HL-60 (cell line): ENCODE measurements at regions not wholly inside any gene's neighbourhood (a gene's known extent, or its start where the extent isn't known, plus 50 kb on each side); places are given as distances from the start of the nearest gene placed in this dataset.
A peak's percentile ranks its signal among the peaks of the same experiment; 100 is the strongest.

Experiments used
- DNase-seq, 2 experiments: peaks; one replicate each; pipeline ENCODE4 v3.0.0-alpha.2; 2010 to 2020; ENCODE audit warnings: low read depth in 1 of 2, low spot score in 1 of 2
- H3K27ac ChIP-seq: fragments of 250-450 bp; sonication (Bioruptor Pico); replicated peaks from 2 replicates; pipeline ENCODE4 v1.5.1; 2020; ENCODE audit warnings: mild to moderate bottlenecking, moderate library complexity
- H3K27me3 ChIP-seq: fragments of 250-450 bp; sonication (Bioruptor Pico); 2 replicates; pipeline ENCODE4 v1.5.1; 2021; ENCODE audit warnings: mild to moderate bottlenecking, moderate library complexity; ENCODE audit not compliant: insufficient read depth, poor library complexity, severe bottlenecking
- H3K4me3 ChIP-seq: replicated peaks from 2 replicates; pipeline ENCODE4 v1.5.1; 2011; ENCODE audit warnings: mild to moderate bottlenecking, control low read depth, low read length; ENCODE audit not compliant: insufficient read depth
- CTCF ChIP-seq: IDR thresholded peaks from one replicate; pipeline ENCODE4 v1.5.1; 2011; ENCODE audit warnings: low read length, control low read depth, inconsistent platforms; ENCODE audit not compliant: insufficient read depth
- GABPA ChIP-seq: IDR thresholded peaks from 2 replicates; pipeline ENCODE4 v1.6.1; 2012; ENCODE audit warnings: low read depth
- POLR2AphosphoS5 ChIP-seq: IDR thresholded peaks from 2 replicates; pipeline ENCODE4 v1.6.1; 2012; ENCODE audit warnings: low read depth
- REST ChIP-seq: IDR thresholded peaks from 2 replicates; pipeline ENCODE4 v1.6.1; 2012; ENCODE audit warnings: low read depth; ENCODE audit not compliant: insufficient replicate concordance
- SPI1 ChIP-seq: IDR thresholded peaks from 2 replicates; pipeline ENCODE4 v1.6.1; 2012; ENCODE audit warnings: low read depth, mild to moderate bottlenecking, borderline replicate concordance

GRCh38 chr13:53136554-53137215 is 108.1 kb downstream of the OLFM4 start:
- H3K27me3 ChIP-seq, result peaks cover 6% of the 10 kb centered on the region
- DNase-seq, result no peak
- no peak overlapping the region for H3K4me3 ChIP-seq
- TF ChIP-seq GABPA, result no peak
- TF ChIP-seq CTCF, result no peak
- TF ChIP-seq REST, result no peak
- no peak for TF ChIP-seq POLR2AphosphoS5
- TF ChIP-seq SPI1, result no peak
- no peak overlapping the region for H3K27ac ChIP-seq

GRCh38 chr13:53137779-53138178 is 109.2 kb downstream of the OLFM4 start:
- Histone ChIP-seq H3K4me3 (no peak overlapping the region), H3K27me3 (peaks cover 12% of the 10 kb centered on the region), H3K27ac (no peak overlapping the region)
- DNase-seq, result peak in 1 of 2 experiments; percentile 30
- no peak for TF ChIP-seq GABPA
- TF ChIP-seq CTCF, result no peak
- no peak for TF ChIP-seq POLR2AphosphoS5
- TF ChIP-seq REST, result no peak
- TF ChIP-seq SPI1, result no peak

GRCh38 chr13:53138376-53139036 is 109.9 kb downstream of the OLFM4 start:
- no peak for DNase-seq
- Histone ChIP-seq H3K27ac (no peak overlapping the region; the same call in 1 of the 2 replicates), H3K27me3 (peaks cover 11% of the 10 kb centered on the region), H3K4me3 (no peak overlapping the region)
- no peak for TF ChIP-seq GABPA
- TF ChIP-seq REST, result no peak
- no peak for TF ChIP-seq POLR2AphosphoS5
- no peak for TF ChIP-seq SPI1
- TF ChIP-seq CTCF, result no peak
